ENCODE measurements at regions not wholly inside any gene's neighbourhood (a gene's known extent, or its start where the extent isn't known, plus 50 kb on each side); places are given as distances from the start of the nearest gene placed in this dataset.

- Histone ChIP-seq H4K5ac (ENCODE audit: insufficient read length, low read depth, low read length) (no peak overlapping the region), H3K23me2 (ENCODE audit: low read depth, low read length) (no peaks in the 10 kb centered on the region), H3K14ac (ENCODE audit: insufficient read length) (no peak overlapping the region), H3K4ac (replicated peaks; ENCODE audit: insufficient read length, low read depth, low read length) (no peak overlapping the region), H2AFZ (ENCODE audit: low read length) (no peak overlapping the region), H3K4me1 (replicated peaks in 1 of 4; ENCODE audit: control insufficient read depth in 3 of 4, insufficient read depth in 4 of 4, low read length in 3 of 4) (peaks cover 0 to 5% (median 0%) of the 10 kb centered on the region in 4 experiments; a peak in 1 of 7 replicates), H2AK5ac (ENCODE audit: low read depth, low read length) (no peak overlapping the region), H3K56ac (replicated peaks; ENCODE audit: insufficient read length, low read depth, low read length) (no peak overlapping the region), H3K9ac (replicated peaks in 1 of 4; ENCODE audit: extremely low read depth in 1 of 4, low read depth in 3 of 4, low read length in 3 of 4) (no peak overlapping the region), H3K18ac (ENCODE audit: extremely low read depth, low read length) (no peak overlapping the region), H4K91ac (replicated peaks; ENCODE audit: insufficient read length, low read length) (no peak overlapping the region), H3K27ac (ENCODE audit: low read depth, low read length) (no peak overlapping the region), H3K4me3 (ENCODE audit: extremely low read depth in 1 of 4, insufficient read depth in 2 of 4, low read depth in 3 of 4, low read length in 4 of 4) (no peak overlapping the region), H3K79me1 (ENCODE audit: low read depth, low read length) (no peaks in the 10 kb centered on the region), H2BK20ac (ENCODE audit: low read length) (no peak overlapping the region), H2BK5ac (ENCODE audit: low read depth, low read length) (no peak overlapping the region), H3K23ac (ENCODE audit: insufficient read length) (no peak overlapping the region), H2BK12ac (ENCODE audit: low read depth, low read length) (no peak overlapping the region), H4K20me1 (replicated peaks in 1 of 2; ENCODE audit: control insufficient read depth in 1 of 2, insufficient read depth in 2 of 2, low read length in 2 of 2) (no peaks in the 10 kb centered on the region), H2BK15ac (ENCODE audit: low read length) (no peak overlapping the region), H3K4me2 (ENCODE audit: insufficient read depth in 1 of 2, low read depth in 2 of 2, low read length in 2 of 2) (no peak overlapping the region), H3K79me2 (ENCODE audit: control insufficient read depth in 1 of 2, insufficient read depth in 2 of 2, low read length in 2 of 2) (no peaks in the 10 kb centered on the region), H4K8ac (ENCODE audit: extremely low read depth, insufficient read depth, low read length) (no peak overlapping the region), H3K27me3 (replicated peaks in 1 of 4; ENCODE audit: control insufficient read depth in 3 of 4, extremely low read depth in 1 of 4, insufficient read depth in 3 of 4, low read length in 3 of 4) (no peaks in the 10 kb centered on the region), H3K36me3 (ENCODE audit: control insufficient read depth in 2 of 4, insufficient read depth in 4 of 4, low read length in 3 of 4) (no peaks in the 10 kb centered on the region), H2BK120ac (replicated peaks; ENCODE audit: low read depth, low read length) (no peak overlapping the region), H3K9me3 (ENCODE audit: insufficient read depth in 2 of 2, low read depth in 1 of 2, low read length in 1 of 2) (no peaks in the 10 kb centered on the region)
- FAIRE-seq (no peak), DNase-seq (ENCODE audit: low read depth in 1 of 2, low spot score in 2 of 2) (no peak)
- ChIA-PET POLR2A (ENCODE audit: partially characterized antibody) (no interaction called here), CTCF (ENCODE audit: partially characterized antibody) (interaction anchor here (0.6 to 1.0 kb wide), 2 partner anchors 123 to 262 kb away, joined by 3 read pairs; no protein-coding TSS in a partner anchor)
- TF ChIP-seq CTCF (IDR thresholded peaks at IDR 0.05; ENCODE audit: control extremely low read depth in 1 of 3, insufficient read depth in 1 of 3, low read depth in 1 of 3, low read length in 3 of 3) (no peak), SIN3A (conservative IDR thresholded peaks at IDR 0.05 in 1 of 2, IDR thresholded peaks at IDR 0.05 in 1 of 2; ENCODE audit: low read depth in 1 of 2, low read length in 2 of 2) (no peak)
- WGBS, 2 experiments (ENCODE audit: extremely low coverage in 1 of 2, insufficient coverage in 1 of 2, insufficient read length in 1 of 2, insufficient replicate concordance in 2 of 2, low coverage in 1 of 2, low lambda C conversion rate in 2 of 2, missing lambda C conversion rate in 1 of 2): 85% methylated on average over 1 of the region's 1 CpG; no CpG with 5 or more reads in 1 of the 2 experiments
These were observed 79.7 kb upstream of the CDH6 start for GRCh38 chr5:31113666-31114350.

All from H1 (cell line).